Ascending aorta (tissue), 2 donors: ENCODE measurements at regions not wholly inside any gene's neighbourhood (a gene's known extent, or its start where the extent isn't known, plus 50 kb on each side); places are given as distances from the start of the nearest gene placed in this dataset.
"Not testable (repeated sequence)": the region's sequence is repeated elsewhere in the genome, so short reads cannot be mapped to it uniquely, and the experiment has no call there.

ENCODE experiments used
- DNase-seq, 2 donors: peaks; one replicate each; pipeline ENCODE4 v3.0.0-alpha.2; 2019; ENCODE audit warnings: low spot score in 2 of 2
- H3K27ac ChIP-seq, 2 donors: fragments of 200-600 bp; sonication (generic); one replicate each; pipeline ENCODE4 v1.5.1; 2016 to 2017; ENCODE audit warnings: mild to moderate bottlenecking in 1 of 2
- H3K27me3 ChIP-seq: fragments of 200-600 bp; sonication (generic); one replicate; pipeline ENCODE4 v1.5.1; 2017
- H3K36me3 ChIP-seq, 2 donors: fragments of 200-600 bp; sonication (generic); one replicate each; pipeline ENCODE4 v1.5.1; 2016
- H3K4me1 ChIP-seq, 2 donors: fragments of 200-600 bp; sonication (generic); one replicate each; pipeline ENCODE4 v1.5.1; 2016 to 2017; ENCODE audit warnings: mild to moderate bottlenecking in 1 of 2
- H3K4me3 ChIP-seq, 2 donors: fragments of 200-600 bp; sonication (generic); one replicate each; pipeline ENCODE4 v1.5.1; 2016 to 2017; ENCODE audit warnings: mild to moderate bottlenecking in 1 of 2
- H3K9me3 ChIP-seq, 2 donors: fragments of 200-600 bp; sonication (generic); one replicate each; pipeline ENCODE4 v1.5.1; 2016
- CTCF ChIP-seq, 3 experiments: fragments of 200-600 bp in 2 of 3; fragments of 450-650 bp in 1 of 3; sonication (generic) in 2 of 3; IDR thresholded peaks; one replicate each; pipeline ENCODE4 v1.5.1; 2016 to 2019; ENCODE audit warnings: antibody characterized with exemption in 3 of 3, mild to moderate bottlenecking in 1 of 3, moderate library complexity in 1 of 3
- intact Hi-C: fragments of 100-400 bp; cut with DNase I; formaldehyde crosslinking; loops from one replicate; pipeline ENCODE4 v1.15.1; 2023

- Histone ChIP-seq H3K27ac (no peak overlapping the region), H3K4me1 (no peaks in the 10 kb centered on the region), H3K36me3 (no peaks in the 10 kb centered on the region), H3K4me3 (no peak overlapping the region), H3K9me3 (no peaks in the 10 kb centered on the region), H3K27me3 (no peaks in the 10 kb centered on the region)
- intact Hi-C loops: no loop called here
- no peak for TF ChIP-seq CTCF (IDR thresholded peaks at IDR 0.05)
- no peak for DNase-seq
Measured at GRCh38 chr2:239802185-239802649, 222.9 kb downstream of the NDUFA10 start.

- no peaks in the 10 kb centered on the region for H3K27me3 ChIP-seq
- DNase-seq: no peak
- no peak overlapping the region for H3K4me3 ChIP-seq
- H3K4me1 ChIP-seq: no peaks in the 10 kb centered on the region
- no peak for TF ChIP-seq CTCF (IDR thresholded peaks at IDR 0.05)
- intact Hi-C loops: no loop called here
- no peak overlapping the region for H3K27ac ChIP-seq
- H3K9me3 ChIP-seq: no peaks in the 10 kb centered on the region
- H3K36me3 ChIP-seq: no peaks in the 10 kb centered on the region
Measured at GRCh38 chr2:239801404-239802184, 223.5 kb downstream of the NDUFA10 start.

DNA sequence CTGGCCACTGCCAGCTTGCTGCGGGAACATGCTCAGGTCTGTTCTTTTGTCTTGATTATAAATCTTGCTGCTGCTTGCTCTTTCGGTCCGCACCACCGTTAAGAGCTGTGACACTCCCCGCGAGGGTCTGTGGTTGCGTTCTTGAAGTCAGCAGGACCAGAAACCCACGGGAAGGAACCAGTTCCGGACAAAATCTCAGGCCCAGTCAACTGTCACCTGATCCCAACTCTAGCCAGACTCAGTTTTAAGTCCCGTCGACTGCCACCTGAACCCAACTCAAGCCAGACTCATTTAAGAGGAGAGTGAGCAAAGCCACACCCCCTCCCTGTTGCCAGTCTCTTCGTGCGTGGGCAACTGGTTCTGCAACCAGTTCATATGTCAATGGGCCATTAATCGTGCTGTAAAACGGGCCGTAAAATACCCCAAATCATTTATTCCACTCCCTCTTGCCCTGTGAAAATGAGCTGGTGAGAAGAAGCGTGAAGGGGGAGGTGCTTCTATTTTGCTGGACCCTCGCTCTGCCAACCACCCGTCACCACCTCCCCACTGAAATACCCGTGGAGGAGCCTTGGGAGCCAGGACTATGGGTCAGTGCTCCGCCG lies 224.3 kb downstream of the NDUFA10 start:
- no peak for DNase-seq

DNA sequence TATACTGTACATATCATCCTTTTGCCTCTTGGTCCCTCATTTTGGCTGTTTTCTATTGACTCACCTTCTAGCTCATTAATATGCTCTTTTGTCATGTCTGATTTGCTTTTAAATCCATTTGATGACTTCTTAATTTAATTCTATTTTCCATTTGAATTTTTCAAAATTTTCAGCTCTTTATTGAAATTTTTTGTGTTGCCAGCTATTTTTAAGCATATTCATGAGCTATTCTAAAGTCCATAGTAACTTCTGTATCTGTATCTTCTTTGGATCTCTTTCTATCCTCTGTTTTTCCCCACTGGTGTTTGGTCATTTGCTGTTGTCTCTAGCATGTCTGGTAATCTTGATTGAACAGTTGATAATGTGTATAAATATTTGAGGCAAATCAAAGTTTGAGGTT lies 227.8 kb downstream of the NDUFA10 start:
- no peaks in the 10 kb centered on the region for H3K4me1 ChIP-seq
- no peak for TF ChIP-seq CTCF (IDR thresholded peaks at IDR 0.05)
- no peak overlapping the region for H3K4me3 ChIP-seq
- intact Hi-C loops: no loop called here
- DNase-seq: no peak
- H3K27ac ChIP-seq: no peak overlapping the region
- H3K36me3 ChIP-seq: no peaks in the 10 kb centered on the region
- H3K27me3 ChIP-seq: no peaks in the 10 kb centered on the region
- H3K9me3 ChIP-seq: no peaks in the 10 kb centered on the region

More for the DNA sequence above, 224.3 kb downstream of the NDUFA10 start:
- TF ChIP-seq CTCF (IDR thresholded peaks at IDR 0.05): no peak
- intact Hi-C loops: no loop called here
- H3K4me1 ChIP-seq: no peaks in the 10 kb centered on the region
- no peaks in the 10 kb centered on the region for H3K9me3 ChIP-seq
- H3K27me3 ChIP-seq: no peaks in the 10 kb centered on the region
- no peak overlapping the region for H3K27ac ChIP-seq
- H3K4me3 ChIP-seq: no peak overlapping the region
- no peaks in the 10 kb centered on the region for H3K36me3 ChIP-seq

DNA sequence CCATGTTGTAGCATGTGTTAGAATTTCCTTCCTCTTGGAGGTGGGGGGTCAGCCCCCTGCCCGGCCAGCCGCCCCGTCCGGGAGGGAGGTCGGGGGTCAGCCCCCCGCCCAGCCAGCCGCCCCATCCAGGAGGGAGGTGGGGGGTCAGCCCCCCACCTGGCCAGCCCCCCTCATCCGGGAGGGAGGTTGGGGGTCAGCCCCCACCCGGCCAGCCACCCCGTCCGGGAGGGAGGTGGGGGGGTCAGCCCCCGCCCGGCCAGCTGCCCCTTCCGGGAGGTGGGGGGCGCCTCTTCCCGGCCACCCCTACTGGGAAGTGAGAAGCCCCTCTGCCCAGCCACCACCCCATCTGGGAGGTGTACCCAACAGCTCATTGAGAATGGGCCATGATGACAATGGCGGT lies 229.4 kb downstream of the NDUFA10 start:
- intact Hi-C loops, H3K27ac ChIP-seq, H3K27me3 ChIP-seq, DNase-seq, H3K4me1 ChIP-seq, H3K36me3 ChIP-seq, H3K9me3 ChIP-seq, H3K4me3 ChIP-seq: not testable (repeated sequence)

DNA sequence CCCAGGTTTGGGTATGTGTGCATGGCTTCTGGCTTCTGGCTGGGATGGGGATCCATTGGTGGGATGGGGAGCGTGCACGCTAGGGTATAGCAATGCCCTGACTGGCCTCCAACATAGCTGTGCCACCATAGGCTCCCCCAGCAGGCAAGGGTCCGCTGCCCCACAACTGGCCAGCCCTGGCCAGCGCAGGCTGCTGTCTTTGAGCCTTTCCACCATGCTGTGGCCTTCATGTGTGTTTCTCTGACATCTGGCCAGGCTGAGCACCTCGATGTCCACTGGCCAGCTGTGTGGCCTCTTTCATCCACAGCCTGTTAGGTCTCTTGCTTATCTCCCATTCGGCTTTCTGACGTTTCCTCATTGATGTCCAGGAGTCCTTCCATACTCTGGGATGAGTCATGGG lies 231.3 kb downstream of the NDUFA10 start:
- H3K27me3 ChIP-seq: no peaks in the 10 kb centered on the region
- no peaks in the 10 kb centered on the region for H3K9me3 ChIP-seq
- no peak overlapping the region for H3K4me3 ChIP-seq
- no peak overlapping the region for H3K27ac ChIP-seq
- peak in 1 of 2 donors; percentile 30 for DNase-seq
- intact Hi-C loops: no loop called here
- H3K36me3 ChIP-seq: no peaks in the 10 kb centered on the region
- no peaks in the 10 kb centered on the region for H3K4me1 ChIP-seq
- no peak for TF ChIP-seq CTCF (IDR thresholded peaks at IDR 0.05)
